ENCODE measurements at regions not wholly inside any gene's neighbourhood (a gene's known extent, or its start where the extent isn't known, plus 50 kb on each side); places are given as distances from the start of the nearest gene placed in this dataset.

DNA sequence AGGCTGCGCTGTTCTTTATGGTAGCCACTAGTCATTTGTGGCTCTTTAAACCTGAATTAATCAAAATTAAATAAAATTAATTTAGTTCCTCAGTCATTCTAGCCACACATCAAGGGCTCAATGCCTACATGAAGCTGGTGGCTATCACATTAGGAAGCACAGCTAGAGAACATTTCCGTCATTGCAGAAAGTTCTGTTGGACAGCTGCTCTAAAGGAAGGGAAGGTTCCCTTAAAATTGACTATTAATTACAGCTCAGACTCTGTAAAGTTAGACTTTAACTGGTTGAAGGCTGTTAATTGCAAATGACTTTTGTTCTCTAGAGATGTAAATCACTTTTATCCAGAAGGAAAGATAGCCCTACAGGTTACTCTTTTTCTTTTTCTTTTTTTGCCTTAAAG lies 202.7 kb upstream of the ADAMTS9 start:
- no peaks in the 10 kb centered on the region for H3K36me3 ChIP-seq (ENCODE audit: insufficient read depth, low read length)
- H3K9me3 ChIP-seq (ENCODE audit: control insufficient read depth, insufficient read depth, low read length): no peaks in the 10 kb centered on the region
- peaks cover 6% of the 10 kb centered on the region; the same call in 1 of the 2 replicates for H3K4me1 ChIP-seq (ENCODE audit: insufficient read depth, low read length)
- no peak overlapping the region for H3K9ac ChIP-seq (ENCODE audit: low read depth, low read length)

- H3K4me1 ChIP-seq (ENCODE audit: insufficient read depth, low read length): peaks cover 6% of the 10 kb centered on the region; the same call in 1 of the 2 replicates
- no peaks in the 10 kb centered on the region for H3K9me3 ChIP-seq (ENCODE audit: control insufficient read depth, insufficient read depth, low read length)
- no peaks in the 10 kb centered on the region for H3K36me3 ChIP-seq (ENCODE audit: insufficient read depth, low read length)
- no peak overlapping the region for H3K9ac ChIP-seq (ENCODE audit: low read depth, low read length)
Measured at GRCh38 chr3:64890006-64890405, 202.2 kb upstream of the ADAMTS9 start.

GRCh38 chr3:64888840-64889392 lies 201.1 kb upstream of the ADAMTS9 start:
- H3K9ac ChIP-seq (ENCODE audit: low read depth, low read length): no peak overlapping the region
- H3K4me1 ChIP-seq (ENCODE audit: insufficient read depth, low read length): peaks cover 6% of the 10 kb centered on the region; the same call in 1 of the 2 replicates
- no peaks in the 10 kb centered on the region for H3K9me3 ChIP-seq (ENCODE audit: control insufficient read depth, insufficient read depth, low read length)
- H3K36me3 ChIP-seq (ENCODE audit: insufficient read depth, low read length): no peaks in the 10 kb centered on the region

DNA sequence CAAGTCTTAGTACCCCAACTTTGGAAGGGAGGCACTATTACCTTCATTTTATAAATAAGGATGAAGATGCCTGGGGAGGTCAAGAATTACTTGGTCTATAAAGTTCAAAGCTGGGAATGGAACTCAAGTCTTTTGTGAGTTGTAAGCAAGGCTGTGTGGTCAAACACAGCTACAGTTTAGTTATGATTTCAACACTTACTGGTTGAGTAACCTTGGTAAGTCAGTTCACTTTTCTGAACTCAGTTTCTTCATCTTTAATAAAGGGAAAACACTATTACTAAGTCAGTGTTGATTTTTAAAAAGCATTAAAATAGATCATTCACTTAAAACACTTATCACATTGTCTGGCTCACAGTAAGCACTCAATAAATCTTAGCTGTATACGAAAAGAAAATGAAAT lies 200.4 kb upstream of the ADAMTS9 start:
- no peak overlapping the region for H3K9ac ChIP-seq (ENCODE audit: low read depth, low read length)
- H3K9me3 ChIP-seq (ENCODE audit: control insufficient read depth, insufficient read depth, low read length): no peaks in the 10 kb centered on the region
- peaks cover 6% of the 10 kb centered on the region; the same call in 1 of the 2 replicates for H3K4me1 ChIP-seq (ENCODE audit: insufficient read depth, low read length)
- H3K36me3 ChIP-seq (ENCODE audit: insufficient read depth, low read length): no peaks in the 10 kb centered on the region

DNA sequence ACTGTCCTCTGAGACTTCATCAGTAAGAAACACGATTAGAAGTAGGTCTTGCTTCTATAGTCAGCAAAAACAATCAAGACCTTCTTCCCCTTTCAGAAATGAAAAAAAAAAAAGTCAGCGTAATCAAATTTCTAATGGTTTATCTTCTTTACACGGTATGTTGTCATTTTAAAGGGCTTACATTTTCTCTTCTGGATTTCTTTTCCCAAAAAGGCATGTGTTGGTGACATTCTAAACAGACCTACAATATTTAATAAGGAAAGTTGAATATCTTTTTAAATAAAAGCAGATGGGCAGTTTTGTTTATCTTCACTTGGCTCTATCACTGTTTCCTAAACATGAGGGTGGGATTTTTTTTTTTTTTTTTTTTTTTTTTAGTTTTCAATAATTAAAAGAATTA lies 197.3 kb upstream of the ADAMTS9 start:
- Histone ChIP-seq H3K9ac (ENCODE audit: low read depth, low read length) (no peak overlapping the region), H3K4me1 (ENCODE audit: insufficient read depth, low read length) (no peaks in the 10 kb centered on the region), H3K9me3 (ENCODE audit: control insufficient read depth, insufficient read depth, low read length) (no peaks in the 10 kb centered on the region), H3K36me3 (ENCODE audit: insufficient read depth, low read length) (no peaks in the 10 kb centered on the region)

GRCh38 chr3:64884536-64884935 lies 196.7 kb upstream of the ADAMTS9 start:
- H3K9me3 ChIP-seq (ENCODE audit: control insufficient read depth, insufficient read depth, low read length): no peaks in the 10 kb centered on the region
- no peaks in the 10 kb centered on the region for H3K4me1 ChIP-seq (ENCODE audit: insufficient read depth, low read length)
- H3K9ac ChIP-seq (ENCODE audit: low read depth, low read length): no peak overlapping the region
- H3K36me3 ChIP-seq (ENCODE audit: insufficient read depth, low read length): no peaks in the 10 kb centered on the region

- Histone ChIP-seq H3K9ac (ENCODE audit: low read depth, low read length) (no peak overlapping the region), H3K9me3 (ENCODE audit: control insufficient read depth, insufficient read depth, low read length) (no peaks in the 10 kb centered on the region), H3K4me1 (ENCODE audit: insufficient read depth, low read length) (no peaks in the 10 kb centered on the region), H3K36me3 (ENCODE audit: insufficient read depth, low read length) (no peaks in the 10 kb centered on the region)
Measured at GRCh38 chr3:64880916-64881315, 193.1 kb upstream of the ADAMTS9 start.

GRCh38 chr3:64878362-64878761 lies 190.6 kb upstream of the ADAMTS9 start:
- no peak overlapping the region for H3K9ac ChIP-seq (ENCODE audit: low read depth, low read length)

DNA sequence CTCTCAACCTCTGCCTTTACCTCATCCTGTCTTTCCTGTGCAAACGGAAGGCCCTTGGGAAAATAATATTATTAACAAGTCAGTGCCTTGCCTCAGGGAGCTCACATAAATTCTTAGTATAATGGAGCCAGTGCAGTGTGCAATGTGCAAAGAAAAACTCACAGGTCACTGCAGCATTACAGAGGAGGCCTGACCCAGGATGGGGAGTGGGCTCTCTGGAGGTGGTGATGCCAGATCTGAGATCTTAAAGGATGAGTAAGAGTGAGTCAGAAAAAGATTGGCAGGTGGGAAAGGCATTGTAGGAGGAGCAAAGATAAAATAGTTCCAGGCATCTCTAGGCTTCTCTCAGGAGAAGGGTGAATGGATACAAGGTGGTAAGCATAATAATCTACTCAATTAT lies 185.6 kb upstream of the ADAMTS9 start:
- peaks cover 3% of the 10 kb centered on the region; the same call in 1 of the 2 replicates for H3K9me3 ChIP-seq (ENCODE audit: control insufficient read depth, insufficient read depth, low read length)
- H3K9ac ChIP-seq (ENCODE audit: low read depth, low read length): no peak overlapping the region
- H3K36me3 ChIP-seq (ENCODE audit: insufficient read depth, low read length): no peaks in the 10 kb centered on the region
- H3K4me1 ChIP-seq (ENCODE audit: insufficient read depth, low read length): peaks cover 5% of the 10 kb centered on the region; the same call in 1 of the 2 replicates

More at GRCh38 chr3:64878362-64878761, 190.6 kb upstream of the ADAMTS9 start:
- Histone ChIP-seq H3K9me3 (ENCODE audit: control insufficient read depth, insufficient read depth, low read length) (no peaks in the 10 kb centered on the region), H3K4me1 (ENCODE audit: insufficient read depth, low read length) (no peaks in the 10 kb centered on the region; the same call in 1 of the 2 replicates), H3K36me3 (ENCODE audit: insufficient read depth, low read length) (no peaks in the 10 kb centered on the region)

- H3K9ac ChIP-seq (ENCODE audit: low read depth, low read length): no peak overlapping the region
- peaks cover 5% of the 10 kb centered on the region; the same call in 1 of the 2 replicates for H3K4me1 ChIP-seq (ENCODE audit: insufficient read depth, low read length)
- H3K9me3 ChIP-seq (ENCODE audit: control insufficient read depth, insufficient read depth, low read length): peaks cover 3% of the 10 kb centered on the region; the same call in 1 of the 2 replicates
- no peaks in the 10 kb centered on the region for H3K36me3 ChIP-seq (ENCODE audit: insufficient read depth, low read length)
Measured at GRCh38 chr3:64872345-64872744, 184.5 kb upstream of the ADAMTS9 start.

DNA sequence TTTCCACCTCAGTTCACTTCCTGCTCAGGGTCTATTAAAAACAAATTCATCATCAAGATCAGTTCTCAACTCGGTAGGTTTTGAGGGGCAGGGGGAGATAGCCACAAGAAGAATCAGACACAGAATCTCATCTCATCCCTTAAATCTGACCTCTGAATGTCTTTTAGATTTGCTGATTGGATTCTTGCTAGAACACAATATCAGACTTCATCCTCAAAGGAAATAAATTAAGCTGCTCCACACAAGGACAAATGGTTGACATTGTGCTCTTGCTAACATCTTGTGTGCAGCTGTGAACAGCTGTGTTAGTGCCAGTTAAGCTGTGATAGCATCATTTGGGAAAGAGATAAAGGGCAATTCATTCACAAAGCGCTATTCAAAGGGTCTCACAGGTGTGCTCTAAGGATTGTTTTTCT lies 184.0 kb upstream of the ADAMTS9 start:
- Histone ChIP-seq H3K9me3 (ENCODE audit: control insufficient read depth, insufficient read depth, low read length) (peaks cover 3% of the 10 kb centered on the region; the same call in 1 of the 2 replicates), H3K9ac (ENCODE audit: low read depth, low read length) (no peak overlapping the region), H3K36me3 (ENCODE audit: insufficient read depth, low read length) (no peaks in the 10 kb centered on the region), H3K4me1 (ENCODE audit: insufficient read depth, low read length) (peaks cover 5% of the 10 kb centered on the region; the same call in 1 of the 2 replicates)

- Histone ChIP-seq H3K9me3 (ENCODE audit: control insufficient read depth, insufficient read depth, low read length) (peaks cover 3% of the 10 kb centered on the region; the same call in 1 of the 2 replicates), H3K9ac (ENCODE audit: low read depth, low read length) (no peak overlapping the region), H3K4me1 (ENCODE audit: insufficient read depth, low read length) (peaks cover 7% of the 10 kb centered on the region), H3K36me3 (ENCODE audit: insufficient read depth, low read length) (no peaks in the 10 kb centered on the region)
Measured at GRCh38 chr3:64870876-64871646, 183.3 kb upstream of the ADAMTS9 start.

GRCh38 chr3:64867224-64867623 lies 179.4 kb upstream of the ADAMTS9 start:
- H3K9me3 ChIP-seq (ENCODE audit: control insufficient read depth, insufficient read depth, low read length): peaks cover 3% of the 10 kb centered on the region; the same call in 1 of the 2 replicates
- no peak overlapping the region for H3K9ac ChIP-seq (ENCODE audit: low read depth, low read length)
- peaks cover 7% of the 10 kb centered on the region for H3K4me1 ChIP-seq (ENCODE audit: insufficient read depth, low read length)
- H3K36me3 ChIP-seq (ENCODE audit: insufficient read depth, low read length): no peaks in the 10 kb centered on the region

DNA sequence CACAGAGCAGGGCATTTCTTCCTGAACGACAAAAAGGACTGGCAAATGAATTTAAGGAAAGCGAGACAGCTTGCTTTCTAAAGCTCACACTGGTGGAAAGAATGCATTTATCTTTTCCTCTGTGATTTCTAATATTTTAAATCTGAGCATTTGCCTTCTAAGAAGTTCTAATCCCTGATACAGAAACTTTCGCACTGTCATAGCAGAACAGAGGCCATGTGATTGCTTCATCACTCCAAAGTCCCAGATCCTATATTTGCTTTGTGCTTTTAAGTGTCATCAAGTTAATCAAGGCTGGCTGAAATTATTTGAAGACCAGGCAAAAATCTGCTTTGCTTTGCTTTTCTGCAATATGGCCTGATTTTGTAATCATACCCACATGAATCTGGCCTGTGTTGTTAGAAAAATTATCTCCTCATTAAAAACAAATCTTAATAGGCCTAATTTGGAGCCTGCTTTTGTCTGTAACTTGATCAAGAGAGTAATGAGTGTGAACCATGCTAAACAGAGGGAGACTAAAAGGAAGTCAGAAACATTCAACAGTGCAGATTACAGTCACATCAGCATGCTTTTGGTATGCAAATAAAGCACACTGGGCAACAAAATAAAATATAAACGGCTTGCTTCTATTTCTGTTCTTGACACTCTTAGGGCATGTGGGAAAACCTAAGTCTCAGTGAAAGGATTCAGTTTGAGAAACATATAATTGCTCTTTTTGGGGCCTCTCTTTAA lies 178.2 kb upstream of the ADAMTS9 start:
- Histone ChIP-seq H3K36me3 (ENCODE audit: insufficient read depth, low read length) (no peaks in the 10 kb centered on the region), H3K9me3 (ENCODE audit: control insufficient read depth, insufficient read depth, low read length) (peaks cover 3% of the 10 kb centered on the region; the same call in 1 of the 2 replicates), H3K4me1 (ENCODE audit: insufficient read depth, low read length) (peaks cover 7% of the 10 kb centered on the region), H3K9ac (ENCODE audit: low read depth, low read length) (no peak overlapping the region)
